Spinal cord (tissue), 9 donors: ENCODE measurements at regions not wholly inside any gene's neighbourhood (a gene's known extent, or its start where the extent isn't known, plus 50 kb on each side); places are given as distances from the start of the nearest gene placed in this dataset.

ENCODE experiments used
- DNase-seq, 6 donors: peaks; one replicate each; pipeline versions ENCODE4 v3.0.0 to v3.0.0-alpha.2; 2013 to 2015; ENCODE audit warnings: low spot score in 6 of 6, low read depth in 4 of 6
- H3K27ac ChIP-seq: one replicate; pipeline ENCODE4 v1.5.1; 2013; ENCODE audit warnings: low read depth, low read length, control low read depth
- H3K27me3 ChIP-seq: one replicate; pipeline ENCODE4 v1.6.1; 2013; ENCODE audit warnings: low read length; ENCODE audit not compliant: control insufficient read depth, insufficient read depth
- H3K36me3 ChIP-seq: one replicate; pipeline ENCODE4 v1.6.1; 2013; ENCODE audit warnings: low read length; ENCODE audit not compliant: control insufficient read depth, insufficient read depth
- H3K4me1 ChIP-seq: one replicate; pipeline ENCODE4 v1.6.1; 2013; ENCODE audit warnings: low read length; ENCODE audit not compliant: control insufficient read depth, insufficient read depth
- H3K4me3 ChIP-seq: one replicate; pipeline ENCODE4 v1.5.1; 2013; ENCODE audit warnings: low read depth, low read length, control low read depth
- H3K9me3 ChIP-seq: one replicate; pipeline ENCODE4 v1.6.1; 2013; ENCODE audit warnings: low read length; ENCODE audit not compliant: control insufficient read depth, insufficient read depth
- WGBS: methylation state at CpG from one replicate; pipeline ENCODE4 v1.1.5; 2013; ENCODE audit warnings: missing lambda C conversion rate; ENCODE audit not compliant: insufficient coverage; 5-methylcytosine and 5-hydroxymethylcytosine counted together
- donor health status: healthy.

DNA sequence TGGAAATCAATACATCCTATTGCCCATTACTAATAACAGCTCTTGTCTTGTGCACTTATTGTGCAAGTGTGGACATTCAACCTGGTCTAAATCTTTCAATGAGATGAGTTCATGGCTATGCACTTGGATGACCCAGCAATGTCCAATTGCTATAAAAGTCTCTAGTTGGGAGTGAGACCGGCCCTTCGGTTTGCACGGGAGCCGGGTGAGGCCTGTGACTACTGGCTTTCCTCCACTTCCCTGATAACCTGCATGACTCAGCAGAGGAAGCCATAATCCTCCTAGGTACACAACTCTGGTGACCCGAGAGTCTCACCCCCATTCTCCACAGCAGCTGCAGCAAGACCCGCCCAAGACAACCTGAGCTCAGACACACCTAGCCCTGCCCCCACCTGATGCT, 135.9 kb upstream of the PAX6 start:
- no peak for DNase-seq

GRCh38 chr11:31943056-31943780, 132.1 kb upstream of the PAX6 start:
- Histone ChIP-seq H3K4me1 (no peaks in the 10 kb centered on the region), H3K36me3 (no peaks in the 10 kb centered on the region), H3K9me3 (no peaks in the 10 kb centered on the region), H3K4me3 (no peak overlapping the region), H3K27me3 (no peaks in the 10 kb centered on the region), H3K27ac (no peak overlapping the region)
- DNase-seq, result no peak
- 33% methylated on average over 1 of the region's 2 CpGs for WGBS

More for the DNA sequence above, 135.9 kb upstream of the PAX6 start:
- H3K36me3 ChIP-seq, result no peaks in the 10 kb centered on the region
- no peaks in the 10 kb centered on the region for H3K27me3 ChIP-seq
- 100% methylated on average over 6 of the region's 6 CpGs for WGBS
- H3K9me3 ChIP-seq, result no peaks in the 10 kb centered on the region
- no peak overlapping the region for H3K4me3 ChIP-seq
- H3K4me1 ChIP-seq, result no peaks in the 10 kb centered on the region
- H3K27ac ChIP-seq, result no peak overlapping the region

DNA sequence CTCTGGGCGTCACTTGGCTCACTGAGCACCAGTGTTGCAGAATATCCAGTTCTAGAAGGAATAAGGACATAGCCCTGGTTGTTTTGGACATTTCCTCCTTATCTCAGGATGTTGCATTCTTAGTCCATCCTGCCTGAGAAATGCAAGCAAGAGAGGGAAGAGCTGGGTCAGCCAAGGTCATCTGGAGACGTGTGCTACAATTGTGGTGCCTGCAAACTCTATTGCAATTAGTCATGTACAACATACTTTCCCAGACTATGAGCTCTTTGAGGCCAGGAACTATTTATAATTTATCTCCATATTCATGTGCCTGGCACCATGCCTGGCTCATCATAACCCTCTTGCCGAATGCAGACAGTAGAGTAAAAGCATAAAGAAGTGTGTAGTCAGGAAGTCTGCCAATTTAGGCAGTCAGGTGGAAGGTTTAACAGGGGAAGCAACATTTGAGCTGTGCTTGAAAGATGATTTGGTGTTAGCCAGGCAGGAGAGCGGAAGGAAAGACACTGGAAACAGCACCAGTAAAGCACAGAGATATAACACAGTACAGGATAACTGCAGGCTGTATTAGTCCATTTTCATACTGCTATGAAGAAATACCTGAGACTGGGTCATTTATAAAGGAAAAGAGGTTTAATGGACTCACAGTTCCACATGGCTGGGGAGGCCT, 129.4 kb upstream of the PAX6 start:
- Histone ChIP-seq H3K27ac (no peak overlapping the region), H3K4me3 (no peak overlapping the region), H3K36me3 (no peaks in the 10 kb centered on the region), H3K27me3 (no peaks in the 10 kb centered on the region), H3K4me1 (no peaks in the 10 kb centered on the region), H3K9me3 (no peaks in the 10 kb centered on the region)
- peak in 2 of 6 donors; percentile 25 to 31 for DNase-seq
- WGBS, result 75% methylated on average over 3 of the region's 4 CpGs

GRCh38 chr11:31939004-31939403, 127.9 kb upstream of the PAX6 start:
- no peak overlapping the region for H3K27ac ChIP-seq
- DNase-seq, result no peak
- no peaks in the 10 kb centered on the region for H3K9me3 ChIP-seq
- H3K4me3 ChIP-seq, result no peak overlapping the region
- H3K4me1 ChIP-seq, result no peaks in the 10 kb centered on the region
- H3K36me3 ChIP-seq, result no peaks in the 10 kb centered on the region
- no CpG with 5 or more reads among the region's 3 CpGs for WGBS
- no peaks in the 10 kb centered on the region for H3K27me3 ChIP-seq

DNA sequence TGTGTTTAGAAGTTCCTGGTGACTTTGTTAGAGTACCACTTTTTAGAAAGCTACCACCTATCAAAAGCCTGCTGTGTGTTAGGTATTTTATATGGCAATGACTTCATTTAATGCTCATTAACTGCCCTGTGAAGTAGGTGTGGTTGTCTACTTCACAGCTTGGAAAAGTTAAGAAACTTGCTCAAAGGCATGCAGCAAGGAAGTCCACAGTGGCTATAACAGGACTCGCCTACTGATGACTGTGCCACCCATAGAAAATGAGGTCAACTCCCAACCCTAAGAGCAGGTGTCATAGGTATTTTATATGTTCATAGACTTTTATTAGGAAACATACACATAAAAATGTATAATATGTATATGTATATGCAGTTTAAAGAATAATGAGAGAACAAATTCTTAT, 125.2 kb upstream of the PAX6 start:
- Histone ChIP-seq H3K4me3 (no peak overlapping the region), H3K27ac (no peak overlapping the region), H3K27me3 (peaks cover 2% of the 10 kb centered on the region), H3K4me1 (no peaks in the 10 kb centered on the region), H3K9me3 (no peaks in the 10 kb centered on the region), H3K36me3 (no peaks in the 10 kb centered on the region)
- no CpG with 5 or more reads among the region's 1 CpG for WGBS
- DNase-seq, result no peak

DNA sequence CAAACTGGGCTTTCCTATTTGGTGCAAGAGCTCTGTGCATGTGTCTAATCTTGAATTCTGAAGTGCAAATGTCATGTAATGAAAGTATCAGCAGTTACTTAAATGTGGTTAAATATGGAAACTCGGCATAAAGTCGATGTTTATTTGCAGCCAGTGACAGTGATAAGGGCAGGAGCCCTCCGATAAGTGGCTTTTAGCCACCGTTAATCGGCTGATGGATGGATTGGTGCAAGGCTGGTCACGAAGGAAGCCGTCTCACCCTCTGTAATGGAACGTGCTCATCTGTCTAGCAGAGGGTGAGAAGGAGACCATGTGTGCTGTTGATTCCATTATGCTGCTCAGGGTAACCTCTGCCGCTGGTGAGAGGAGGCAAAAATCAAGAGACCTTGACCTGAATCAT, 121.8 kb upstream of the PAX6 start:
- H3K9me3 ChIP-seq, result no peaks in the 10 kb centered on the region
- H3K27ac ChIP-seq, result no peak overlapping the region
- no peak overlapping the region for H3K4me3 ChIP-seq
- H3K4me1 ChIP-seq, result no peaks in the 10 kb centered on the region
- peak in 1 of 6 donors; percentile 29 for DNase-seq
- 72% methylated on average over 7 of the region's 9 CpGs for WGBS
- peaks cover 2% of the 10 kb centered on the region for H3K27me3 ChIP-seq
- no peaks in the 10 kb centered on the region for H3K36me3 ChIP-seq

DNA sequence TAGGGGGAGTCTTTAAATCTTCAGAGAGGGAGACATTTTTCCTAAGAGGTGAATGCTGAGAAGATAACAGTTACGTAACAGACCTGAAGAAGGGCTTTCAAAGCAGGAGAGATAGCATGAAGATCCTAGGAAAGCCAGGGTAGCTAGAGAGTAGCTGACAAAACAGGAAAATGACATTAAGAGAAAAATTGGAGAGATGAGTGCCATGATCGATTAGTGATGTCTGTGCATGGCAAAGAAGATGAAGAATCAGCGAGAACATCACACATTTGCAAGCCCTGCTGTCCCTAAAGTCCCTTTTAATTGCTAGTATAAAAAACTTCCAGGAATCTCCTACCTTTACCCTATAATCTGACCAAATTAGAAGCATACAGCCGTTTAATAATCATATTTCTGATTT, 116.9 kb upstream of the PAX6 start:
- 100% methylated on average over 1 of the region's 4 CpGs for WGBS
- no peaks in the 10 kb centered on the region for H3K4me1 ChIP-seq
- no peak for DNase-seq
- H3K36me3 ChIP-seq, result no peaks in the 10 kb centered on the region
- H3K9me3 ChIP-seq, result no peaks in the 10 kb centered on the region
- no peaks in the 10 kb centered on the region for H3K27me3 ChIP-seq
- H3K4me3 ChIP-seq, result no peak overlapping the region
- H3K27ac ChIP-seq, result no peak overlapping the region

DNA sequence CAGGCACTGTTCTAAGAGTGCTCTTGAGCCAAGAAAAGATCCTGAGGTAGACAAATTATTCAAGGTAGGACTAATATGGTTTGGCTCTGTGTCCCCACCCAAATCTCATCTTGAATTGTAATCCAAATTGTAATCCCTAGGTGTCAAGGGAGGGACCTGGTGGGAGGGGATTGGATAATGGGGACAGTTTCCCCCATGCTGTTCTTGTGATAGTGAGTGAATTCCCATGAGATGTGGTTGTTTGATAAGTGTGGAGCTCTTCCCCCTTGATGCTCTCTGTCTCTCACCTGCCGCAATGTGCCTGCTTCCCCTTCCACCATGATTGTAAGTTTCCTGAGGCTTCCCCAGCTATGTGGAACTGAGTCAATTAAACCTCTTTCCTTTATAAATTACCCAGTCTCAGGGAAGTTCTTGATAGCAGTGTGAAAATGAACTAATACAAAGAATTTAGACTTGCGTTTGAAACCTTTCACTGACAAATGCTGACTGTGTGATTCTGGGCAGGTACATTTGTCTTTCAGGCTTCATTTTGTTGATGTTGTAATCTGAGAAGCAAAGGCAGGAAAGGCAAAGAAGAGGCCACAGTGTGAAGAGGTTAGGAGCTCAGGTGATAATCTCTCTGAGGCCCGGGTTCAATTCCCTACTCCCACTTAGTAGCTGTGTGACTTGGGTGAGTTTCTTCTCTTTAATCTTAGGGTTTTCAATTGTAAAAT, 115.8 kb upstream of the PAX6 start:
- WGBS, result 100% methylated on average over 1 of the region's 3 CpGs
- no peaks in the 10 kb centered on the region for H3K36me3 ChIP-seq
- DNase-seq, result no peak
- no peaks in the 10 kb centered on the region for H3K9me3 ChIP-seq
- H3K4me3 ChIP-seq, result no peak overlapping the region
- no peaks in the 10 kb centered on the region for H3K4me1 ChIP-seq
- H3K27ac ChIP-seq, result no peak overlapping the region
- no peaks in the 10 kb centered on the region for H3K27me3 ChIP-seq

GRCh38 chr11:31926106-31926505, 115.0 kb upstream of the PAX6 start:
- no peaks in the 10 kb centered on the region for H3K27me3 ChIP-seq
- WGBS, result no CpG with 5 or more reads among the region's 4 CpGs
- no peaks in the 10 kb centered on the region for H3K4me1 ChIP-seq
- H3K9me3 ChIP-seq, result no peaks in the 10 kb centered on the region
- no peak overlapping the region for H3K4me3 ChIP-seq
- no peaks in the 10 kb centered on the region for H3K36me3 ChIP-seq
- DNase-seq, result peak in 2 of 6 donors; percentile 30 to 54
- H3K27ac ChIP-seq, result no peak overlapping the region
